HFF-Myc (cell line): ENCODE measurements at regions not wholly inside any gene's neighbourhood (a gene's known extent, or its start where the extent isn't known, plus 50 kb on each side); places are given as distances from the start of the nearest gene placed in this dataset.

Source experiments
- DNase-seq: peaks from one replicate; pipeline ENCODE4 v3.0.0-alpha.2; 2011; ENCODE audit warnings: low read depth; ENCODE audit errors: extremely low read depth
- H3K4me3 ChIP-seq: replicated peaks from 2 replicates; pipeline ENCODE4 v1.5.1; 2011; ENCODE audit warnings: low read depth, mild to moderate bottlenecking, control low read depth, low read length
- TF ChIP-seq, protein P1 (sequence below): IDR thresholded peaks from 2 replicates; pipeline ENCODE4 v1.5.1; 2012; ENCODE audit warnings: mild to moderate bottlenecking, low read depth, low read length, control low read depth; ENCODE audit errors: missing control alignments

DNA sequence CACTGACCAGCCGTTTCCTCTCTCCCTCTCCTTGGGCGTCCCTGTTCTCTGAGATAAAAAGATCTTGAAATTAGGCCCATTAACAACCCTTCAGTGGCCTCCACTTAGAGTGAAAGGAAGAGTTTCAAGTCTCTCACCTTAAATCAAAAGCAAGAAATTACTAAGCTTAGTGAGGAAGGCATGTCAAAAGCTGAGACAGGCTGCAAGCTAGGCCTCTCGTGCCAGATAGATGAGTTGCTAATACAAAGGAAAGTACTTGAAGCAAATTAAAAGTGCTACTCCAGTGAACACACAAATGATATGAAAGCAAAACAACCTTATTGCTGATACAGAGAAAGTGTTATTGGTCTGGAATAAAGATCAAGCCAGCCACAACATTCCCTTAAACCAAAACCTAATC is 331.3 kb upstream of the SEMA6A start:
- no peak for DNase-seq
- TF ChIP-seq, protein P1, sequence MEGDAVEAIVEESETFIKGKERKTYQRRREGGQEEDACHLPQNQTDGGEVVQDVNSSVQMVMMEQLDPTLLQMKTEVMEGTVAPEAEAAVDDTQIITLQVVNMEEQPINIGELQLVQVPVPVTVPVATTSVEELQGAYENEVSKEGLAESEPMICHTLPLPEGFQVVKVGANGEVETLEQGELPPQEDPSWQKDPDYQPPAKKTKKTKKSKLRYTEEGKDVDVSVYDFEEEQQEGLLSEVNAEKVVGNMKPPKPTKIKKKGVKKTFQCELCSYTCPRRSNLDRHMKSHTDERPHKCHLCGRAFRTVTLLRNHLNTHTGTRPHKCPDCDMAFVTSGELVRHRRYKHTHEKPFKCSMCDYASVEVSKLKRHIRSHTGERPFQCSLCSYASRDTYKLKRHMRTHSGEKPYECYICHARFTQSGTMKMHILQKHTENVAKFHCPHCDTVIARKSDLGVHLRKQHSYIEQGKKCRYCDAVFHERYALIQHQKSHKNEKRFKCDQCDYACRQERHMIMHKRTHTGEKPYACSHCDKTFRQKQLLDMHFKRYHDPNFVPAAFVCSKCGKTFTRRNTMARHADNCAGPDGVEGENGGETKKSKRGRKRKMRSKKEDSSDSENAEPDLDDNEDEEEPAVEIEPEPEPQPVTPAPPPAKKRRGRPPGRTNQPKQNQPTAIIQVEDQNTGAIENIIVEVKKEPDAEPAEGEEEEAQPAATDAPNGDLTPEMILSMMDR: no peak
- H3K4me3 ChIP-seq: no peak overlapping the region

DNA sequence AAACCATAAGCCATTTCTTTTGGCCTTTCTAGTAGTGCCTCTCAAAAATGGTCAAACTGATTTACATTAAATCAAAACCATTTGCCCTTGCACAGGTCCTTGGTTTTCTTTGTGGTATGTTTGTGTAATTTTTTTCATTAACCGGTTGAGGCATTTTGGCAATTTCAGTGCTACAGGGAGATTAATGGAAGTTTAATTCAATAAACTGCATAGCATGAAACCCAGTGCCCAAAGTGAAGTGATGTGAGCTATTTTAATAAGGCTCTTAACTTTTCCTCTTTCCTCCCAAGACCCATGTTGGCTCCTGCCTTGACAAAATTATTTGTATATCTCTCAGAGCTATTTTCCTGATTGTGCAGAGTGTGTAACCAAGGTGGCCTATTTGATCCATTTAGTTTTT is 326.2 kb upstream of the SEMA6A start:
- H3K4me3 ChIP-seq: no peak overlapping the region
- TF ChIP-seq, protein P1: no peak
- DNase-seq: no peak

- TF ChIP-seq, protein P1: no peak
- H3K4me3 ChIP-seq: no peak overlapping the region
- no peak for DNase-seq
Observed at GRCh38 chr5:116898917-116899316, 324.3 kb upstream of the SEMA6A start.

DNA sequence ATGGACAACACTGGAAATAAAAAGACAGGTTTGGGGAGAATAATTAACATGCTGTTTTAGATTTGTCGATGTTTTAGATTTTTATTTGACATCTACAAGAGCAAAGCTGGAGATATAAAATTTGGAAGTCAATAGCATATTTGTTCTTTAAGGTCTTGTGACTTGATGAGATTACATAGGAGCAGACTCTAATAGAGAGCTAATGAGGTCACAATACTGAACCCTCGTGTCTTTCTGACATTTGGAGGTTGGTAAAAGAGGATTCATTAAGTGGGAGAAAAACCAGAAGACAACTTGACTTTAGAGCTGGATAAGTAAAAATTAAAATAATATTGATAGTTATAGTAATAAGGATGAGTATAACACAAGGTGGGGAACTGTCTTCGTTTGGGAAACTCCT is 322.7 kb upstream of the SEMA6A start:
- TF ChIP-seq, protein P1: no peak
- no peak overlapping the region for H3K4me3 ChIP-seq
- no peak for DNase-seq

DNA sequence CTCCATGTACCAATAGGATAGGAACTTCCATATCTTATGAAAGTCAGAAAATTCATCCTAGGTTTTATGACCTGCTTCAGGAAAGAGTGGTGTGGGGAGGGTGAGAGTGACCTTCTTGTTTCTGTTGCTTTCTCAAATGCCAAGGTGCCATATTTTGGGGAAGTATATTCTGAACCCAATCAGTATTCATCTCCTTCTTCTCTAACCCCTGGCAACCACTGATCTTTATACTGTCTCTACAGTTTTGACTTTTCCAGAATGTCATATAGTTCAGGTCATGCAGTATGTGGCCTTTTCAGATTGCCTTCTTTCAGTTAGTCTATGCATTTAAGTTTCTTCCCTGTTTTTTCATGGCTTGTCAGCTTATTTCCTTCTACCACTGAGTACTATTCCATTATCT is 321.4 kb upstream of the SEMA6A start:
- H3K4me3 ChIP-seq: no peak overlapping the region
- TF ChIP-seq, protein P1: no peak
- DNase-seq: no peak

DNA sequence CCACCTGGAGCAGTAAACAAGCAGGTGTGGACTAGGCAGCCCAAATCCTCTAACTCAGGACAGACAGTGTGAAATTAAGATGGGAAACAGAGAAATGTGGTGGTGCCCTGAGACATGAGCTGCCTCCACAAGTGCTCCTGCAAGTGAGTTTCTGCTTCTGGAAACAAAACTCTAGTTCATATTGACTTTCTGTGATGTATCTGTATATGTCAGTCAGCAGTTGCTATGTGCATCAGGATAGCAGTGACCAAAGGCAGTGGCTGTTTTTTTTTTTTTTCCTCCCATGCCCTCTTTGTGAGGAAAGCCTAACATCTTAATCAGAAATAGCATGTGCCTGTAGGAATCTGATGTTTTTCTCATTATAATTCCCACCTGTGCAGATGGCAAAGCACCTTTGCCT is 318.4 kb upstream of the SEMA6A start:
- H3K4me3 ChIP-seq: no peak overlapping the region
- TF ChIP-seq, protein P1: no peak
- no peak for DNase-seq

DNA sequence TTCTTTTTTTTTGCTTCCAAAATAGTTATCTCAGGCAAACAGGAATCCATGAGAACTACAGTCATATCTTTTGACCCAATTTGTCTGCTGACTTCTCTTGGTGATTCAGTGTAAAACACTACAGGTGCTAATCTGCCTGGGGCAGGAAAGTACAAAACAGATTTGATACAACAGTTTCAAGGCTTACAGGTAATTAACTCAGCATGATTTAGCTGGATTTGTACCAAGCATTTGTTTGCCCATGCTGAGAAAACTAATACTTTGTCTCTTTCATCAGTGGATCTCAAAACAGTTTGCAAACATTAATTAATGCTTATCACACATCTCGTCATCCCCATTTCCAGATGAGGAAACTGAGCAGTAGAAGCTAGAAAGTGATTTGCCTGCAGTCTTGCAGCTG is 312.5 kb upstream of the SEMA6A start:
- TF ChIP-seq, protein P1: no peak
- no peak for DNase-seq
- H3K4me3 ChIP-seq: no peak overlapping the region
